AG04449 (cell line): ENCODE measurements at regions not wholly inside any gene's neighbourhood (a gene's known extent, or its start where the extent isn't known, plus 50 kb on each side); places are given as distances from the start of the nearest gene placed in this dataset.

ENCODE experiments used
- CTCF ChIA-PET: fragments of 350-600 bp; formaldehyde crosslinking; extraction: SDS; loops from one replicate; lab custom pipeline; 2021; ENCODE audit warnings: antibody characterized with exemption; lab: Yijun Ruan, JAX
- POLR2A ChIA-PET: fragments of 400-600, 350-600 bp; formaldehyde crosslinking; extraction: SDS; loops from one replicate; lab custom pipeline; 2020; ENCODE audit warnings: antibody characterized with exemption, inconsistent platforms; lab: Yijun Ruan, JAX
- DNase-seq: peaks from one replicate; pipeline ENCODE4 v3.0.0-alpha.2; 2010; ENCODE audit warnings: low read depth, low spot score
- H3K4me3 ChIP-seq: 2 replicates; pipeline ENCODE4 v1.5.1; 2011; ENCODE audit warnings: low read depth, mild to moderate bottlenecking, control low read depth, low read length
- TF ChIP-seq, protein P1 (sequence below): IDR thresholded peaks from one replicate; pipeline ENCODE4 v1.5.1; 2011; ENCODE audit warnings: mild to moderate bottlenecking, moderate library complexity, low read length, control low read depth, inconsistent platforms; ENCODE audit not compliant: insufficient read depth; ENCODE audit errors: missing control alignments

DNA sequence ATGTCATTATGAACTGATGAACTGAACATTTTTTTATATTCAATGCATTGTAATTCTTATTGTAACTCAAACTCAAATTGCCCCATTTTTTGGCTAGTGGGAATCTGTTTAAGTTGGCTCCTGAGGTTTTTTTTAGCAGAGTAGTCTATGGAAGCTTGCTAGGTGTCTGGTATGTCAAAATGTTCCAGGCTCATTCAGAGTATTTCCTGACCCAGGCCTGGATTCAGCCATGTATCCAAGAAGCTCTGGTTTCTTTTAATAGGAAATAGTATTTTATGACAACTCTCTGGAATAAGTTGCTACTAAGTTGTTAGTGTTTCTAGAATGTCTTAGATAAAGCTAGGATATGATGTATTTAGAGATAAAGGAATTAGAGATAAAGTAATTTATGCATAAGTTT, 288.0 kb downstream of the ARL4A start:
- TF ChIP-seq, protein P1, sequence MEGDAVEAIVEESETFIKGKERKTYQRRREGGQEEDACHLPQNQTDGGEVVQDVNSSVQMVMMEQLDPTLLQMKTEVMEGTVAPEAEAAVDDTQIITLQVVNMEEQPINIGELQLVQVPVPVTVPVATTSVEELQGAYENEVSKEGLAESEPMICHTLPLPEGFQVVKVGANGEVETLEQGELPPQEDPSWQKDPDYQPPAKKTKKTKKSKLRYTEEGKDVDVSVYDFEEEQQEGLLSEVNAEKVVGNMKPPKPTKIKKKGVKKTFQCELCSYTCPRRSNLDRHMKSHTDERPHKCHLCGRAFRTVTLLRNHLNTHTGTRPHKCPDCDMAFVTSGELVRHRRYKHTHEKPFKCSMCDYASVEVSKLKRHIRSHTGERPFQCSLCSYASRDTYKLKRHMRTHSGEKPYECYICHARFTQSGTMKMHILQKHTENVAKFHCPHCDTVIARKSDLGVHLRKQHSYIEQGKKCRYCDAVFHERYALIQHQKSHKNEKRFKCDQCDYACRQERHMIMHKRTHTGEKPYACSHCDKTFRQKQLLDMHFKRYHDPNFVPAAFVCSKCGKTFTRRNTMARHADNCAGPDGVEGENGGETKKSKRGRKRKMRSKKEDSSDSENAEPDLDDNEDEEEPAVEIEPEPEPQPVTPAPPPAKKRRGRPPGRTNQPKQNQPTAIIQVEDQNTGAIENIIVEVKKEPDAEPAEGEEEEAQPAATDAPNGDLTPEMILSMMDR = no peak
- CTCF ChIA-PET = no interaction called here
- DNase-seq = no peak
- H3K4me3 ChIP-seq = no peak overlapping the region
- POLR2A ChIA-PET = no interaction called here

DNA sequence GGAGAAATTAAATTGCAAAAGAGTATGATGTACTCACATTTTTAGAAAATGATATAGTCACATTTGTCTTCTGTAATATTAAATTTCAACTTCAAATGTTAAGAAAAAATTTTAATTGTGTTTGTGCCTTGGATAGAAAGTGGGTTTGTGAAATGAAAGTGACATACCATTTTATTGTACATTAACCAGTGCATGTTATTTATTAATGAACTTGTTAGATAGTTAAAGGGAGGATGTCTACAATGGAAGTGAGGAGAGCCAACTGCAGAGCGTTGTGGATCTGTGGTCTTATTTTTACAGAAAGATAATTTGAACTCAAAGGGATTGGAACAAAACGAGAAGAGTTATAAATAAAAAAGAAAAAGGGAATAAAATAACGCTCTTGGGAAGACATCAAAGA, 291.7 kb downstream of the ARL4A start:
- DNase-seq = no peak
- ChIA-PET POLR2A (no interaction called here), CTCF (no interaction called here)
- TF ChIP-seq, protein P1 = no peak
- no peak overlapping the region for H3K4me3 ChIP-seq

DNA sequence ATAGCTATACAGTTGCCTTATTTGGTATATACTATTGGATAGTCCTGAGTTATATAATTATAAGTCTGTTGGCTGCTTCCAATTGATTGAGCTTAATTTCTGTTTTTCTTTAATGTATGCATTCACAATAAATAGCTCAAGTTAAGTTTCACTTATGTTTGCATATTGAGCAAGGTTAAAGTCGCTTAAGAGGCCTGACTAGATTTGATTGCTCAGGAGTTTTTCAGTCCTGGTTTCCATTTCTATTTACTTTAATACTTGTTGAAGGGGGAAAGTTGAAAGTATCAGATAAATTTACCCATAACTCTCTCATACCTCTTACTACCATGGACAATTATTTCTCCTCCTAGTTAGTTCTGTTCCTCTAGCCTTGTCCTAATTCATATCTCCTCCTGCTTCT, 294.7 kb downstream of the ARL4A start:
- POLR2A ChIA-PET = no interaction called here
- CTCF ChIA-PET = no interaction called here

DNA sequence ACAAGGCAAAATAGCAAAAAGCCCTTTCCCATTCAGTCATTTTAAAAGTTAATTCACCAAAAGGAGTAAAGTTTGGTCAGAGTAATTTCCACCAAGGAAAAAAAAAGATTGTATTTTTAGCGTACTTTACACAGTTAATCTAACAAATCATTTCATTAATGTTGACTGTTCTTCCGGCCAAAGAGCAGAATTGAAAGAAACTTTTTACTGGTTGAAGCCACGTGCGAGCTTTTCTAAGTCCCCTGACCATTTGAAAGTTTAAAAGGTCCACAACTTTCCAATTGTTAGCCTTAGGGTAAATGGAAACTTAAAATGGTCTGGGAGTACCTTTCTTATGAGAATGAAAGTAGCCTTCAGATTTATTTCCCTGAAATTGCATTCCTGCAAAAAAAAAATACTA, 296.7 kb downstream of the ARL4A start:
- DNase-seq = no peak
- TF ChIP-seq, protein P1 = no peak
- no peak overlapping the region for H3K4me3 ChIP-seq
- CTCF ChIA-PET = no interaction called here
- POLR2A ChIA-PET = no interaction called here

More for the DNA sequence above, 294.7 kb downstream of the ARL4A start:
- H3K4me3 ChIP-seq = no peak overlapping the region
- no peak for DNase-seq
- TF ChIP-seq, protein P1 = no peak

DNA sequence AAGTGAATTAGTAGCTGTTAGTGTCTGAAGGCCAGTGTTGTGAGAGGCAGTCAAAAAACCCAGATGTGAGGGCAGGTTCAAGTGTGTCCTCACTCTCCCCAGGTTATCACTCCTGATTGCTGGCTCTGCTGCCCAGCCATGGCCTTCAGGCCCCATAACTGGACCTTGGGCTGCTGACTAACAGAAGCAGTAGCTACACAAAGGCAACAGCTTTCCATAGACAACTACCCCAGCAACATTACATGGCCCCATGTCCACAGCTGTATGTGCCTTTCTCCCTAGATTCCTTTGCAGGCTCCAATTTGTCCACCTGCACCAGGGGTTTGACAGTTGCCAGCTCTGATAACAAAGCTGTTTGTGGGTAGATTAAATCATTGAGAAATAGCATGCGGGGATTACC, 297.8 kb downstream of the ARL4A start:
- no peak for DNase-seq
- no peak overlapping the region for H3K4me3 ChIP-seq
- TF ChIP-seq, protein P1 = no peak
- POLR2A ChIA-PET = no interaction called here
- CTCF ChIA-PET = no interaction called here

DNA sequence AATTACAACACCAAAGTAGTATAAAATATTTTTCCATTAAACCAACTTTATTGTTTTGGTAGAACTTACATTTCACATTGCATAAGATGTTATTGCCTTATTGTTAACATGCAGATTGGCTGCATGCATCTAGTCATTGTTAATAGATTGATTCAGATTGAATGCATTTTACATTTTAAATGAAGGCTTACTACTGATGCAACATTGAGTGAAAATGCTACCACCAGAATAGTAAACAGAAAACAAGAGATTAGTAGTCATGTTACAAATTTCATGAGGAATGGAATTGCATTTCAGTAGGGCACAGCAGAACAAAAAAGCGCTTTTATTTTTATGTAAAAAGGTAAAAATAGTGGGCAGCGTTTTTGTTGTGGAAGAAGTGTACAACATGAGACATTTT, 298.3 kb downstream of the ARL4A start:
- ChIA-PET POLR2A (no interaction called here), CTCF (no interaction called here)
- no peak for DNase-seq
- TF ChIP-seq, protein P1 = no peak
- no peak overlapping the region for H3K4me3 ChIP-seq
